ENCODE measurements at regions not wholly inside any gene's neighbourhood (a gene's known extent, or its start where the extent isn't known, plus 50 kb on each side); places are given as distances from the start of the nearest gene placed in this dataset.

GRCh38 chrX:20637351-20637750, 370.6 kb upstream of the RPS6KA3 start:
- DNase-seq (ENCODE audit: low read depth): no peak
- in situ Hi-C loops (cut with HindIII; ENCODE audit: low sequenced_read_pairs): no loop called here
- TF ChIP-seq CTCF (IDR thresholded peaks at IDR 0.05; ENCODE audit: low read depth, low read length, missing control alignments): no peak
- H3K4me3 ChIP-seq (ENCODE audit: low read depth, low read length): no peak overlapping the region

GRCh38 chrX:20633451-20633850, 366.7 kb upstream of the RPS6KA3 start:
- in situ Hi-C loops (cut with HindIII; ENCODE audit: low sequenced_read_pairs): no loop called here
- TF ChIP-seq CTCF (IDR thresholded peaks at IDR 0.05; ENCODE audit: low read depth, low read length, missing control alignments): no peak
- no peak overlapping the region for H3K4me3 ChIP-seq (ENCODE audit: low read depth, low read length)
- DNase-seq (ENCODE audit: low read depth): no peak

GRCh38 chrX:20623448-20623847, 356.7 kb upstream of the RPS6KA3 start:
- in situ Hi-C loops (cut with HindIII; ENCODE audit: low sequenced_read_pairs): no loop called here
- no peak for DNase-seq (ENCODE audit: low read depth)
- TF ChIP-seq CTCF (IDR thresholded peaks at IDR 0.05; ENCODE audit: low read depth, low read length, missing control alignments): no peak
- no peak overlapping the region for H3K4me3 ChIP-seq (ENCODE audit: low read depth, low read length)

GRCh38 chrX:20620306-20620705, 353.6 kb upstream of the RPS6KA3 start:
- DNase-seq (ENCODE audit: low read depth): no peak
- TF ChIP-seq CTCF (IDR thresholded peaks at IDR 0.05; ENCODE audit: low read depth, low read length, missing control alignments): no peak
- in situ Hi-C loops (cut with HindIII; ENCODE audit: low sequenced_read_pairs): no loop called here
- H3K4me3 ChIP-seq (ENCODE audit: low read depth, low read length): no peak overlapping the region

GRCh38 chrX:20609916-20610415, 343.3 kb upstream of the RPS6KA3 start:
- H3K4me3 ChIP-seq (ENCODE audit: low read depth, low read length): no peak overlapping the region
- no peak for DNase-seq (ENCODE audit: low read depth)
- TF ChIP-seq CTCF (IDR thresholded peaks at IDR 0.05; ENCODE audit: low read depth, low read length, missing control alignments): no peak
- in situ Hi-C loops (cut with HindIII; ENCODE audit: low sequenced_read_pairs): no loop called here

- in situ Hi-C loops (cut with HindIII; ENCODE audit: low sequenced_read_pairs): no loop called here
- no peak overlapping the region for H3K4me3 ChIP-seq (ENCODE audit: low read depth, low read length)
- no peak for DNase-seq (ENCODE audit: low read depth)
- no peak for TF ChIP-seq CTCF (IDR thresholded peaks at IDR 0.05; ENCODE audit: low read depth, low read length, missing control alignments)
Observed at GRCh38 chrX:20606831-20607230, 340.1 kb upstream of the RPS6KA3 start.

GRCh38 chrX:20596856-20597255, 330.1 kb upstream of the RPS6KA3 start:
- H3K4me3 ChIP-seq (ENCODE audit: low read depth, low read length): no peak overlapping the region
- DNase-seq (ENCODE audit: low read depth): no peak
- in situ Hi-C loops (cut with HindIII; ENCODE audit: low sequenced_read_pairs): no loop called here
- no peak for TF ChIP-seq CTCF (IDR thresholded peaks at IDR 0.05; ENCODE audit: low read depth, low read length, missing control alignments)

All from astrocyte of the cerebellum (primary cell).